Thymus (tissue), 11 donors: ENCODE measurements at regions not wholly inside any gene's neighbourhood (a gene's known extent, or its start where the extent isn't known, plus 50 kb on each side); places are given as distances from the start of the nearest gene placed in this dataset.

Experiments used
- DNase-seq, 9 donors: peaks; one replicate each; pipeline ENCODE4 v3.0.0-alpha.2; 2013; ENCODE audit warnings: low spot score in 9 of 9, low read depth in 6 of 9, missing footprints in 1 of 9
- H3K27ac ChIP-seq, 2 donors: one replicate each; pipeline ENCODE4 v1.5.1; 2013; ENCODE audit warnings: control low read depth in 1 of 2, low read depth in 1 of 2, low read length in 1 of 2, mild to moderate bottlenecking in 1 of 2, moderate library complexity in 1 of 2
- H3K27me3 ChIP-seq, 2 donors: one replicate each; pipeline ENCODE4 v1.5.1; 2013; ENCODE audit warnings: low read length in 1 of 2; ENCODE audit not compliant: control insufficient read depth in 2 of 2, insufficient read depth in 1 of 2
- H3K36me3 ChIP-seq, 2 donors: one replicate each; pipeline ENCODE4 v1.5.1; 2013; ENCODE audit warnings: low read length in 1 of 2, mild to moderate bottlenecking in 1 of 2, moderate library complexity in 1 of 2; ENCODE audit not compliant: control insufficient read depth in 2 of 2, insufficient read depth in 2 of 2
- H3K4me1 ChIP-seq, 2 donors: one replicate each; pipeline ENCODE4 v1.5.1; 2013; ENCODE audit warnings: low read length in 2 of 2; ENCODE audit not compliant: control insufficient read depth in 2 of 2, insufficient read depth in 2 of 2
- H3K4me3 ChIP-seq, 2 donors: one replicate each; pipeline ENCODE4 v1.5.1; 2013; ENCODE audit warnings: low read length in 2 of 2, control low read depth in 1 of 2, mild to moderate bottlenecking in 1 of 2
- H3K9me3 ChIP-seq, 2 donors: one replicate each; pipeline ENCODE4 v1.5.1; 2013; ENCODE audit warnings: low read length in 1 of 2, mild to moderate bottlenecking in 1 of 2; ENCODE audit not compliant: control insufficient read depth in 2 of 2, insufficient read depth in 1 of 2
- WGBS: extraction: QIAGEN DNeasy Blood & Tissue Kit; methylation state at CpG from one replicate; pipeline ENCODE4 v1.1.7; 2013; 5-methylcytosine and 5-hydroxymethylcytosine counted together
- donor health status: healthy.

- DNase-seq = no peak
- Histone ChIP-seq H3K4me3 (no peak overlapping the region), H3K27ac (no peak overlapping the region), H3K27me3 (no peaks in the 10 kb centered on the region), H3K36me3 (no peaks in the 10 kb centered on the region), H3K4me1 (no peaks in the 10 kb centered on the region), H3K9me3 (no peaks in the 10 kb centered on the region)
These were observed 76.2 kb downstream of the MAFB start for GRCh38 chr20:40612837-40613236.

- H3K9me3 ChIP-seq = no peaks in the 10 kb centered on the region
- no peak for DNase-seq
- H3K27me3 ChIP-seq = no peaks in the 10 kb centered on the region
- H3K4me1 ChIP-seq = no peaks in the 10 kb centered on the region
- no peak overlapping the region for H3K27ac ChIP-seq
- WGBS = 94% methylated on average over 4 of the region's 4 CpGs
- H3K4me3 ChIP-seq = no peak overlapping the region
- no peaks in the 10 kb centered on the region for H3K36me3 ChIP-seq
These were observed 76.8 kb downstream of the MAFB start for GRCh38 chr20:40612247-40612646.

- Histone ChIP-seq H3K4me3 (no peak overlapping the region), H3K4me1 (no peaks in the 10 kb centered on the region), H3K9me3 (no peaks in the 10 kb centered on the region), H3K27ac (no peak overlapping the region), H3K27me3 (no peaks in the 10 kb centered on the region), H3K36me3 (no peaks in the 10 kb centered on the region)
- 89% methylated on average over 3 of the region's 3 CpGs for WGBS
- DNase-seq = no peak
These were observed 78.3 kb downstream of the MAFB start for GRCh38 chr20:40610730-40611129.

- no peaks in the 10 kb centered on the region for H3K9me3 ChIP-seq
- no peak overlapping the region for H3K27ac ChIP-seq
- no peaks in the 10 kb centered on the region for H3K36me3 ChIP-seq
- DNase-seq = no peak
- no peaks in the 10 kb centered on the region for H3K4me1 ChIP-seq
- WGBS = 95% methylated on average over 5 of the region's 5 CpGs
- no peak overlapping the region for H3K4me3 ChIP-seq
- H3K27me3 ChIP-seq = no peaks in the 10 kb centered on the region
These were observed 81.1 kb downstream of the MAFB start for GRCh38 chr20:40607927-40608326.

- Histone ChIP-seq H3K36me3 (no peaks in the 10 kb centered on the region), H3K27ac (no peak overlapping the region), H3K4me3 (no peak overlapping the region), H3K27me3 (no peaks in the 10 kb centered on the region), H3K9me3 (no peaks in the 10 kb centered on the region), H3K4me1 (no peaks in the 10 kb centered on the region)
- DNase-seq = no peak
- WGBS = 33% methylated on average over 2 of the region's 2 CpGs
These were observed 82.4 kb downstream of the MAFB start for GRCh38 chr20:40606660-40607059.

- Histone ChIP-seq H3K4me1 (no peaks in the 10 kb centered on the region), H3K27me3 (no peaks in the 10 kb centered on the region), H3K27ac (no peak overlapping the region), H3K9me3 (no peaks in the 10 kb centered on the region), H3K36me3 (no peaks in the 10 kb centered on the region), H3K4me3 (no peak overlapping the region)
- 93% methylated on average over 3 of the region's 3 CpGs for WGBS
- no peak for DNase-seq
These were observed 82.8 kb downstream of the MAFB start for GRCh38 chr20:40606237-40606636.

GRCh38 chr20:40604416-40604815 is 84.6 kb downstream of the MAFB start:
- no peak overlapping the region for H3K4me3 ChIP-seq
- no peaks in the 10 kb centered on the region for H3K9me3 ChIP-seq
- DNase-seq = no peak
- H3K4me1 ChIP-seq = no peaks in the 10 kb centered on the region
- 85% methylated on average over 5 of the region's 5 CpGs for WGBS
- H3K36me3 ChIP-seq = no peaks in the 10 kb centered on the region
- no peak overlapping the region for H3K27ac ChIP-seq
- H3K27me3 ChIP-seq = no peaks in the 10 kb centered on the region

- no peaks in the 10 kb centered on the region for H3K27me3 ChIP-seq
- no peaks in the 10 kb centered on the region for H3K36me3 ChIP-seq
- H3K27ac ChIP-seq = no peak overlapping the region
- H3K4me1 ChIP-seq = no peaks in the 10 kb centered on the region
- H3K4me3 ChIP-seq = no peak overlapping the region
- DNase-seq = no peak
- 85% methylated on average over 3 of the region's 3 CpGs for WGBS
- no peaks in the 10 kb centered on the region for H3K9me3 ChIP-seq
These were observed 85.9 kb downstream of the MAFB start for GRCh38 chr20:40603057-40603651.

GRCh38 chr20:40602381-40602780 is 86.7 kb downstream of the MAFB start:
- no peak for DNase-seq
- no peaks in the 10 kb centered on the region for H3K4me1 ChIP-seq
- 100% methylated on average over 1 of the region's 1 CpG for WGBS
- no peaks in the 10 kb centered on the region for H3K9me3 ChIP-seq
- no peaks in the 10 kb centered on the region for H3K27me3 ChIP-seq
- H3K36me3 ChIP-seq = no peaks in the 10 kb centered on the region
- H3K27ac ChIP-seq = no peak overlapping the region
- no peak overlapping the region for H3K4me3 ChIP-seq
